HG03378 (cell line): ENCODE measurements at regions not wholly inside any gene's neighbourhood (a gene's known extent, or its start where the extent isn't known, plus 50 kb on each side); places are given as distances from the start of the nearest gene placed in this dataset.

Experiments
- ATAC-seq: cut with Tn5 transposase; IDR thresholded peaks from one replicate; pipeline ENCODE4 v1.9.1; 2021; ENCODE audit warnings: mild to moderate bottlenecking, moderate library complexity; ENCODE audit not compliant: unreplicated experiment

DNA sequence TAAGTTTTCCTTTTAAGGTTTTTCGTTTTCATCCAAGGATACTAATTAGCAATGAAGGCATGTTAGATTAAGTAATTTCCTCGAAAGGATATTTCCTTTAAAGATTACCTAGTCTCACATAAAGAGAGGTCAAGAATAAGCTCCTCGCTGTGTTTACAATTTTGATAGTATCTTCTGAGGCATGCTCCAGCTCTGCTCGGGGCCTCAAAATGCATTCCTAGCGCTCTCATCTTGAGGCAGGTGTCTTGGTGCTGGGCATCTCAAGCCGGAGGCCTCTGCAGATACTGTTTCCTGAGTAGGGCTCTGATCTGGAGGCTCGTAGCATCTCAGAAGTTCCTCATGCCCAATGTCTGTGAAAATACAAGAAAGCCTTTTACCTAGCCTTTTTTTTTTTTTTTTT, 128.6 kb upstream of the SNX19 start:
- no peak for ATAC-seq

DNA sequence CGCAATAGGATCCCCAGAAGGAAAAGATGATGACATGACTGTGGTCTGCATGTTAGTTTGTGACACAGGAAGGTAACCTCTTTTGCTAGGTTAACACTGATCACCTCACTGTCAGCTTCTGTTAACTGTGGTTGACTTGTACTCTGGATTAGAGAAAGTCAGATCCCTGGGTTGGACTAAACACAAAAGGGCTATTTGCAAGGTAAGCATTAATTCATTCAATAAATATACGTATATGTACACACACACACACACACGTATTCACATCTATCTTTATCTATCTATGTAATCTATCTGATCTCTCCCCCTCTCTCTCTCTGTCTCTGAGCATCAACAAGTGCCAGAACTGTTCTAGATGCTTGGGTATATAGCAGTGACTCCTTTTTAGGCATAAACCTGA, 136.1 kb upstream of the SNX19 start:
- ATAC-seq = no peak

DNA sequence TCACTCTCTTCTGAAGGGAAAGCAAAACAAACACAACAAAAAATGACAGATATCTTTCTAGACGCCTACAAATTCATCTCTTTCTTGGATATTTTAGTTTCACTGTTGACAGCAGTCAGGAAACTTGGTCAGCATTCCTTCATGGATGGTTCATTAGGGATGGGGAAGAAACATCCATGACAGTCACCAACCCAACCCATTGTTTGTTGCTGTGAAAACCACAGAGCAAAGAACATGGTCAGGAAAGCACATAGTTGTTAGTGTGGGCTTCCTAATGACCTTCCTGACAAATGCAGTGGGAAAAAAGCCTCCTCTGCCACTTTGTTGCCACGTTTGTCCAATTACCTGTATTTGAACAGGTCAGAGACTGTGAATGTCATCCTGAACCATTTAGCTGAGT, 139.8 kb upstream of the SNX19 start:
- no peak for ATAC-seq

DNA sequence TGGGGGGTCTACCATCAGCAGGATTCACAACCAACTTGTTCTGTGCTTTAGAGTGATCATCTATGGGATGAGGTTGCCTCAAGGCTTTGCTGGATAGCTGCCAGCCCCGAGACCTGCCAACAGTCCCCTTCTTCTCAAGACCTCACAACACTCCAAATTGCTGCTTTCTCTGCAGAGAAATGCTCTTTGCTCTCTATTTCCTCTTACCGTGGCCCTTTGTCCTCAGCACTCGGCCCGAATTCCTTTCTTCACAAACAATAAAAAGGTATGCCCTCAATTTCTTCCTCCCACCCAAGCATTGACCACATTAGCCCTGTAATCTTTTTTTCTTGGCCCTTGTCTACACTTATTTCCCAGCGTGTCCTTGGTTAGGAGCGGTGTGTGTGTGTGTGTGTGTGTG, 147.4 kb upstream of the SNX19 start:
- ATAC-seq = no peak

DNA sequence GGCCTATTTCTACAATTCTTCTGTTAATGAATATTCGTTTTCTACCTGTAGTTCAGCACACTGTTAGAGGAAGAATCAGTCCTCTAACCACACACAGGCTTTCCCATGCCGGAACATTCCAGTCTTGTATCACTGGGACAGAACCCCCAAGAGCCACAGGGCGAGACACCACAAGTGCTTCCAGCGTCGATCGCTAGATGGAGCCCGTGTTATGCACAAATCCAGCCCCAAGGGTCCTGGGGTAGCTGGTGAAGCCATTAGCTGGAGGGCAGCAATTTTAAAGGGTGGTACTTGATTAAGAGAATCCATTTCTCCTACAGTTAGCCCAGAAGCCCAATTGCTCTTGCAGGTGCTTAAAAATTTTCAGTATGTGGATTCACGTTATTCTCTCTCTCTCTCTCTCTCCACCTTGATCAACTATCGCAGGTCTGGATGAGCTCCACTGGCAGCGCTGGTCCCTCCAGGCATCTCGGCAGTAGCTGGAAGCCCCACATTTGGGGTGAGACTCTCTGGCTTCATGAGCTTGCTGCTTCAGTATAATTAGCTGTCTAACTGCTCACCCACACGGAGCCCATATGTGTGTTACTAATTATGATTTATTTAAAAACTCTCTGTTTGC, 148.2 kb upstream of the SNX19 start:
- peak; percentile 78 for ATAC-seq

DNA sequence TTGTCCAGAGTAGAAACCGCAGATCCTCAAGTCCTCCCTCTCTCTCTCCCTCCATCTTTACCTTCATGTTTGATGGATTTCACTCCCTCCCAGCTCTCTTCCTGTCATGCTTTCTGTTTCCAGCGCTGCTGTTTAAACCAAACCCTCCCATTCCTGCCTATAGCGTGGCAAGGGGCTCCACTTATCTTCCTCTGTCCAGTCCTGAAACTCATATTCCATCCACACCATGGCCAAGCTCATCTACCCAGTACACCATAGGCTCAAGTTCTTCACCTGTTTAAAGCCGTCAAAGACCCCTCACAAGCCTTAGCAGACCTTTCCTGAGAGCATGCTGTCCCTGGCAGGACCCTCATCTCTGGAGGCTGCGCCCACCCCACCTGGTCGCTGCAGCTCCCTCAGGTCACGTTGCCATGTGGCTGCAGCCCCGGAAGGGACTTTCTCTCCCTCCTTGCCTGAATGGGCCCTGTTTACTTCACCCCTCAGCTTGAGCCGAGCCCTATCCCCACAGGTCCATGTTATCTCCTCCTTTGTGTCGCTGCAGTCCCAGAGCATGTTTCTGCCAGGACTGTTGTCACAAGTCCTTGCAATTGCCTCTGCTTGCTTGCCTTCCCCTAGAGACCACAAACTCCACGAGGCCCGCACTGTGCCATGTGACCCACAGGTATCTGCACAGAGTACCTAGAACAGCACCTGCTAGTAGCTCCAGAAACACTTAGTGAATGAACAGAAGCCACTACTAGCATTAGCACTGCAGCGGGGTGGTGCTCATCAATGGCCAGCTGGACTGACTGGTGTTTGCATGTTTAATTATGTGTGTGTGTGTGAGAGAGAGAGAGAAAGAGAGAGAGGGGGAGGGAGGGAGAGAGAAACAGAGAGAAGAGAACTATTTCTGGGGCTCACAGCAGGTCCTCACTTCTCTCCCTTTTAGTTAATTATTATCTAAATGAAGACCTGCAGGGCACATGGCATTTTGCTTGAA, 149.4 kb upstream of the SNX19 start:
- no peak for ATAC-seq

DNA sequence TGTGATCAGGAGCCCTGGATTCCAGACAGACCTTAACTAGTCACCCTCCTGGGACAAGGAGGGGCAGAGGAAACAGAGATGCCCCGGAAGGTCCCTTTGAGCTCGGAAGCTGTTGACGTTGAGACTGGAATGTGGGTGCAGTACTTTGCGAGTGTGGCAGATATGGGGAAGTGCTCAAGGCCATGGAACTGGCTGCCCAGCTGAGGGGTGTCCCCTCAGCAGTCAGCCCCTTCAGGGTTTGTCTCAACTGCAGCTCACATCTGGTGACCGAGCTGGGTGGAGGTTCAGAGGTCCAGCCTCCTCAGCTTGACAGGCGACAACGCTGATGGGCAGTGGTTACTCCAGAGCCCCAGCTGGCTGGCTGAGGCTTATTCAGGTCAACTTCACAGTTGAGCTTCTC, 150.3 kb upstream of the SNX19 start:
- no peak for ATAC-seq

DNA sequence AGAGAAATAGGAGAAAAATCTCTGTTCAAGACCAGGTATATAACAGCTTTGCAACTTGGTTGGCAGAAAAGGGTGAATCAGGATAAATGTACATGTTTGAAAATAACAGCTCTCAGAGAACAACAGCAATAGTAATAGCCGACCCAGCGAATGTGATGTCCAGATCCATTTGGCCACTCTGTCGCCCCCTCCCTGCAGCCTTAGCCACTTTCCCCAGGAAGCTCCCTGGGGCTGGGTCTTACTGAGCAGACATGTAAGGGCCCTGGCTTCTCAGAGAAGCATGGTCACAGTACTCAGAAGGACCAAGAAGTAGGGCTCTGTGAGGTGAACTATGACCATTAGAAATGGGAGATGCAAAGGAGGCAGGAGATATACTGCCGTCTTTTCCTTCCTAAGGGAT, 154.1 kb upstream of the SNX19 start:
- no peak for ATAC-seq

DNA sequence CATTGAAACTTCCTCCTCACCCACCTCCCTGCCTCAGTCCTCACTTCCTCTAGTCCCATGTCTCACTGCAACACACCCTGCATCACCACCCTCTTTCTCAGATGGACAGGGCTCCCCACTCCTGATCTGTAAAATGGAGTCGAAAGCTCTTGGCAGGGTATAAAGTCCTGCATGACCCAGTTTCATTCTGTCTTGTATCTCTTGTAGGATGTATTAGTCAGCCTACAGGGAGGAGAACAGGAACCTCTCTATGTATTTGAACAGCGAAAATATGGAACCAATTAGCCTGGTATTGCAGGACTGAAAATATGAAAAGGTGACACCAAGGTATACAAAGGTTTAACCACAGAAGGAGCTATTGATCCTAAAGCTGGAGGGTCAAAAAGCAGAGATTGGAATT, 156.9 kb upstream of the SNX19 start:
- no peak for ATAC-seq

DNA sequence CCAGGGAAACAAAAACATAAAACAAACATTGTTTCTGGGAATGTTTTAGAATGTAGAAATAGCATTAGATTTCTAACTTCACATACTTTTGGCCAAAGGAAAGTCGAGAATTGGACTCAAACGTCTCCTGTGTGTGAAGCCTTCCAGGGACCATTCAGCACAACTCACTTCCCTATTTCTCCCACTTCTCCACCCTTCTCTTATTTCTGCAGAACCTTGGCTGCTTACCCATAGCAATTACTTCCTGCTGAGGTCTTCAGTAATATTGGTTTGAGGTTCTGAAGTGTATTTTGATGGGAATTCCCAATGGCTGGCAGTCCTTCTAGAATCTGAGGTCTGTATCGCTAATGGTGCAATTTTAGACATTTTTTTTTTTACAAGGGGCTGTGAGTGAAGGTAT, 158.3 kb upstream of the SNX19 start:
- ATAC-seq = no peak

DNA sequence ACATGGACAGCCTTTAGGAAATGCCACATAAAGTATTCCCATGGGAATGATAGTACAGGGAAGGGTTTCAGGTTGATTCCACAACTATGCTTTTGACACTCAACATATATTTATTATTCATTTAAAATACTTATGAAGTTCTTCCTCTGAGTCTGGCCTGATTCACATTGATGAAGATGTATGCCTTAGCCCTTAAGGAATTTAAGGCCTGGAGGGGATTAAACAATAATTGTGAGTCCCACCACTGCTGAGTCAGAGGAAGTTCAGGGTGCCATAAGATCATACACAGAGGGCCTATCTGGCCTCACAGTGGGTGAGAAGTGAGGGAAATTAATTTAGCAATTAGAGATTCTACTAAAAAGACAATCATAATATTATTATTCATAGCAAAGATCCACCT, 161.1 kb upstream of the SNX19 start:
- no peak for ATAC-seq

DNA sequence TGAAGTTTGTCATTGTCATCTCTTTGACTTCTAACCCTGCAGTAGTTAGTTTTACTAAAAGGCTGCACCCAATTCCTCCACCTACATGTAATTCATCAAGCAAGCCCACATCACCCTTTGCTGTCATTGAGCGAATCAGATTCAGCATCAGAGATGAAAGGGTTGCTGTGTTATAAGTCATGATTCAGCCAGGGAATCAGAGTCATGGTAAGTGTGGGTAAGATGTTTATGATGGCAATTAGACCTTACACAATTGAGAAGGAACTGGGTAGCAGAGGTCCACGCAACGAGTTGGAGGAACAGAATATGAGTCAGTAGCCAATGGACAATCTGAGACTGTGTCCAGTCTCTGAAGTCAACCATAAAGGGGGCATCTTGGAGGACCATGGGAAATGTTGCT, 162.8 kb upstream of the SNX19 start:
- no peak for ATAC-seq

DNA sequence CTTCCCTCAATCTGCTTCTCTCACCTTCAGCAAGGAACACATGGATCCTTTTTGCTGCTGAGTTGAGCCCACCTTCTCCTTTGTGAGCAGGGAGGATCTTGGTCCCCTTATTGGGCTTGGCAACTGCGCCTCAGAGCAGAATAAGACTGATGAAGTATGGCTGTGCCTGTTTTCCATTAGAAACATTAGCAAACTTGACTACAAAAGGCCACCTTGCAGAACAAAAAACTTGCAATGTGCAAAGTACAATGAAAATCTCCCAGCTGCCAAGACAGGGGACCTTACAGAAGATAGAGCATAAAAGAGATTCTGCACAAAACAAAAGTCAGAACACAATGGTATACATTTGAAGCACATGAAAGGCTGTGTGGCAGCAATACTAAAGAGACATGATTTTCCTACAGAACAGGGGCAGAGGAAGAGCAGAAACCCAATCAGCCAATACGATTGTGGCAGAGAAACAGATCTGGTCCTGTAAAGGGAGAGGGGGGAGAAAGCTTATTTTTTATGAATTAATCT, 173.5 kb upstream of the SNX19 start:
- no peak for ATAC-seq

DNA sequence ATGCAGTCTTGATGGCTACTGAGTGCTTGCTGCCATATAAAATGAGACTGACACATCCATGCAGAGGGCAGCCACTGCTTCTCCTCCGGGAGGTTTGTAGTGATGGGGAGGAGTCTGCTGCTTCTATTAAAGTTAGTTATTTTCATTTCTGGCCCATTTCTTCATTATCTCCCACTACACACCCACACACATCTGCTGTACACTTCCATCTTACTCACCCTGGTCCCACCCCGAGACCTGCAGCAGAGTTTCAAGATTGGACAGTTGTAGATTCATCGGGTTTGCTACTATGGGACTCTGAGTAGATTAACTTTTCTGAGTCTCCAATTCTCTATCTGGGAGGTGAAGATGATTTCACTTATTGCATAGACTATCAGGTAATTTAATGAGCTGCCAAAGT, 176.2 kb upstream of the SNX19 start:
- ATAC-seq = no peak

DNA sequence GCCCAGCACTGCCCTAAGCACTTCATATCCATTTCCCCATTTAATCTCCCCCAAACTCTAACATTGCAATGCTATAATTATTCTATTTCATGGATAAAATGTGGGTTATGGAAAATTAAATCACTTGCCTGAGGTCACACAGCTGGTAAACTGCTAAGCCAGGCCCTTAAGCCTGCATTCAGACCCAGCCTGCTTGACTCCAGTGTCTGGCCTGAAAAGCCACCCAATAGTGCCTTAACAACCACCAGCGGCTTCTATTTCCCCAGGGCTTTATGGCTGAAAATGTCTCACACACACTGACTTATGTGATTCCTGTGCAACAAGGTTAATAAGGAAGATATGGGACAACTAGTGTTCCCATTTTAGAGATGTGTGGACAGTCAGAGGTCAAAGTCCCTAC, 178.5 kb upstream of the SNX19 start:
- ATAC-seq = no peak

DNA sequence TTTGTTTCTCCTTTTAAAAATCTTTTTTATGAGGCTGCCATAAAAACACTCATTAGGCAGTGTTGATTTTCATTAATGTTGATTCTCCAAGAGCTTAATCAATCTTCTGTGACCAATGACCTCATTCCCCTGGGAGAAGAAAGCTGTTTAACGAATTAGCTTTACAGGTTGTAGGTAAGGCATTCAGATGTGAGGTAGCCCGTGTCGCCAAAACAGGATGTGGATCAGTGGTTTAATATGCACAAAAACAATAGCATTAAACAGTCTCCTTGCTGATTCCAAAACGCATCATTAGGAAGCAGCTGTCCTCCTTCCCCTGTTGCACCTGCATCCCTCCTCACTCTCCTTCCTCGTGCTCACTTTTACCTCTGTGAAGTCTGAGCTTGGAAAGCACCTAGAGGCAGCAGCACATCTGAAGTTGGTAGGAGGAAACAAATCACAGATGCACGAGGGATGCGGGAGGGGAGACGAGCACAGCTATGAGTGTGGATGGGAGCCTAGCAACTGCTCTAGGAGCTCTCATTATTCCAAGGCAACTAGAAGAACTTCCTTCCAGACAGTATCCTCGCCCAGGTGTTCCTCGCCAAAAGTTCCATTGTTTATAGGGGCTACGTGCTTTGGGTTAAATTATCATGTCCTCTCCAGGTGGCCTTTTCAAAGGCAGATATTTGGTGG, 179.4 kb upstream of the SNX19 start:
- ATAC-seq = no peak

DNA sequence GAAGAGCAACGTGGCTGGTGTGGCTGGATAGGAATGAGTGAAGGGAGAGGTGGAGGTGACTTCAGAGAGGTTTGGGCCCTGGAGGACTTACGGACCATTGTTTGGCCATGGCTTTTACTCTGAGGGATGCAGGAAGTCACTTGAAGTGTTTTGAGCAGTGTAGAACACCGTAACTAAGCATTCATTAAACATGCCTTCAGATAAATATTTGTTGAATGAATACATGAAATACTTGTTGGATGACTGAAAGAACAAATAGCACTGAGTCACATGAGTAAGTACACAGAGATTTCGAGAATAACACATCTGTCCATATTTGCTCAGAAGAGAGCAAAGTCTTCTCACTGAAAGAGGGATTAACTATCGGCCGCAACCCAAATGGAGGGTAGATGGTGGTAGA, 182.7 kb upstream of the SNX19 start:
- no peak for ATAC-seq

DNA sequence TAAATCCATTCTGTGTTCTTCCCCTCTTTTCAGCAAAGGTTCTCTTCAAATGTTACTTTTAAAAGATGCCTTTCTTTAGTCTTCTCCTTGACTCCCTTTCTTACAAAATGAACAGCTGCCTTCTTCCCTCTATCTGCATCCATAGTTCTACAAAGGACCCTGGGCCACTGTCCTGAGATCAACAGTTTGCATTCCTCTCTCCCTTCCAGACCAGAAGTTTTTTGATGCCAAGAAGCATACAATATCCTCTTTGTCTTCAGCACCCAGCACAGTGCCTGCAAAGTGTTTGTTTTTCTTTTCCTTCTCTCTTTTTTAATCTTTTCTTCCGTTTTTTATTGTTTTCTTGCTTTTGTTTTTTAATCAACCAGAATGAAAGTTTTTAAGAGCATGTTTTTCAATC, 183.5 kb upstream of the SNX19 start:
- ATAC-seq = no peak

DNA sequence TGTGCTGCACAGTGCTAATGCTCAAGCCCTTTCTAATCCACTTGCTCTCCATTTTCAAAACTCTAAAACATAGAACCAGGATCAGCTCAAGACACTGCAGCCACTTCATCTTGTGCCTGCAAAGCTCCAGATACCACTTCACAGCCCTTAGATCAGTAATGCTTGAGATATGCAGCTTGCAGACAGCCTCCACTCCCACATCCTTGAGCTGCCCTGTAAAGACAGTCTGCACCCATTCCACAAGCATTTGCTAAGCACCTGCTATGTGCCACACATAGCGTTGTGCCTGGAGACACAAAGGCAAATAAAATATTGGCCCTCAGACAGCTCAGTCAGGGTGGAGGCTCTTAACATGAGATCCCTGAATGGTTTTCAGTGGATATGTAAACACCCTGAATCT, 192.5 kb upstream of the SNX19 start:
- no peak for ATAC-seq

DNA sequence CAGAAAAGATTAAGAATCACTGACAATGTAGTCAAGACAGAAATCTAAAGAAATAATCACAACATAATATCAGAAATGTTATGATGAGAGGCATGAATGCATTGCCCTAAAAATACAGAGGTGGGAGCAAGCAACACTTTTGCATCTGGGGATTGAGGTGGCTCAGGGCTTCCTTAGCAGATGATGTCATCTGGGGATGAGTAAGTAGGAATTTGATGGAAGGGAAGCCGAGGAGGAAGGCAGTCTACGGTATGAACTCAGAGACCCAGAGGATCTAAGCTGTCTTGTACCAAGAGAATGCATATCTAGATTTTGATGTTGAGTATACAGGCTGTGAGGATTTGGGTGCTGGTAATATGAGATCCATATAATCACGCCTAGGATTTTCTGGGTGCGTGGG, 193.0 kb upstream of the SNX19 start:
- ATAC-seq = no peak

DNA sequence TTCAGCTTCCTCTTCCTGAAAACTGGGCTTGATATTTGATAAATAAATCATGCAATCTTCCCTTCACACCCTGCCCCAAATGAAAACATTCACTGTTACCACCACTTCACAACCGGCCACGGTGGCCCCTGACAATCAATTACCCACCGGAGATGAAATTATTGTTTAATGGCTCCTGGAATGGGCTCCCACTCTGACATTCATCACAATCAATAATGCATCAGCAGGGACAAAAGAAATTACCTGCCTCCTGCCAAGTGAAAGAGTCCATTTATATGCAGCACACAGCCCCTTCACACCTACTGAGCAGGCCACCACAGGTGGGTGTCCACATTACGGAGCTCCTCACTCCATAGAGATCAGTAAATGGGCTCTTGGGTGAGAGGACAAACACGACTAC, 193.5 kb upstream of the SNX19 start:
- ATAC-seq = no peak

DNA sequence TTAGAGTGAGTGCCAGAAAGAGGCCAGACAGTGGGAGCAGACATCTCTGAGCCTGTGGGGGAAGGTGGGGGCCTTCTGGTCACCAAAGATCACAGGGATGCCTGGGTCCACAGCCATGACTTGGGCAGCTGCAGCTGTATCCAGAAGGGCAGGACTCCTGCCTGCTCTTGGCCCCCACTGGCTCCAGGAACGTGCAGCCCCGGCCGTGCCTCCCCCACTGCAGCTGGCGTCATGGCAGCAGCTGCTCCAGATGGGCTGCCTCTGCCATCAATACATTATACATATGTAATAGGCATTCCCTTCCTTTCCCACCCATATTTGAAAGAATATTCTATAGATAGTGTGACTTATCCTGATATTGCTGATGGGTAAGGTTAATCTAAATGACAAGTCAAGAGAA, 195.5 kb upstream of the SNX19 start:
- no peak for ATAC-seq
